ENCODE measurements at regions not wholly inside any gene's neighbourhood (a gene's known extent, or its start where the extent isn't known, plus 50 kb on each side); places are given as distances from the start of the nearest gene placed in this dataset.
"Not testable (repeated sequence)": the region's sequence is repeated elsewhere in the genome, so short reads cannot be mapped to it uniquely, and the experiment has no call there.

DNA sequence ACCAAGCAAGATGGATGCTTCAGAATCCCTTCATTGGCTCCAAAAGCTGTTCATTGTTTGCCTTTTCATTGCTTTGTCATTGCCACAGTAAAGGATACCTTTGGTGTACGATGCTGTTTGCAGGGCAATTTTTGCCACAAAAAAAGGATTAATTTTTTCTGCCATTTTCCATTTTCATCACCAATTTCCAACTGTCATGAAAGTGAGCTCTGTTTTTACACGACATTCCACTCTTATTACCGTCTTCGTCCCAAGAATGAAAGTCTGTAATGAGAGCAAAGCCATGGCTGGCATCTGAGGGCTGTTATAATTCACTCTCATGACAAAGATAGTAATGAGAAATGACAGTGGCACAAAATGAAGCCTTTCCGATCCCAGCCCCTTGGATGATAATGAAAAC lies 272.7 kb upstream of the DCN start:
- peaks cover 4% of the 10 kb centered on the region for H3K9me3 Mint-ChIP-seq
- no peaks in the 10 kb centered on the region for H3K36me3 Mint-ChIP-seq
- no peak for DNase-seq (ENCODE audit: extremely low spot score, unreplicated experiment)
- no peak overlapping the region for H3K4me3 Mint-ChIP-seq
- TF ChIP-seq, protein P1, sequence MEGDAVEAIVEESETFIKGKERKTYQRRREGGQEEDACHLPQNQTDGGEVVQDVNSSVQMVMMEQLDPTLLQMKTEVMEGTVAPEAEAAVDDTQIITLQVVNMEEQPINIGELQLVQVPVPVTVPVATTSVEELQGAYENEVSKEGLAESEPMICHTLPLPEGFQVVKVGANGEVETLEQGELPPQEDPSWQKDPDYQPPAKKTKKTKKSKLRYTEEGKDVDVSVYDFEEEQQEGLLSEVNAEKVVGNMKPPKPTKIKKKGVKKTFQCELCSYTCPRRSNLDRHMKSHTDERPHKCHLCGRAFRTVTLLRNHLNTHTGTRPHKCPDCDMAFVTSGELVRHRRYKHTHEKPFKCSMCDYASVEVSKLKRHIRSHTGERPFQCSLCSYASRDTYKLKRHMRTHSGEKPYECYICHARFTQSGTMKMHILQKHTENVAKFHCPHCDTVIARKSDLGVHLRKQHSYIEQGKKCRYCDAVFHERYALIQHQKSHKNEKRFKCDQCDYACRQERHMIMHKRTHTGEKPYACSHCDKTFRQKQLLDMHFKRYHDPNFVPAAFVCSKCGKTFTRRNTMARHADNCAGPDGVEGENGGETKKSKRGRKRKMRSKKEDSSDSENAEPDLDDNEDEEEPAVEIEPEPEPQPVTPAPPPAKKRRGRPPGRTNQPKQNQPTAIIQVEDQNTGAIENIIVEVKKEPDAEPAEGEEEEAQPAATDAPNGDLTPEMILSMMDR (conservative IDR thresholded peaks at IDR 0.05), result no peak
- H3K4me1 Mint-ChIP-seq (ENCODE audit: unreplicated experiment), result no peaks in the 10 kb centered on the region
- H3K27me3 Mint-ChIP-seq, result no peaks in the 10 kb centered on the region
- no peak overlapping the region for H3K27ac Mint-ChIP-seq

DNA sequence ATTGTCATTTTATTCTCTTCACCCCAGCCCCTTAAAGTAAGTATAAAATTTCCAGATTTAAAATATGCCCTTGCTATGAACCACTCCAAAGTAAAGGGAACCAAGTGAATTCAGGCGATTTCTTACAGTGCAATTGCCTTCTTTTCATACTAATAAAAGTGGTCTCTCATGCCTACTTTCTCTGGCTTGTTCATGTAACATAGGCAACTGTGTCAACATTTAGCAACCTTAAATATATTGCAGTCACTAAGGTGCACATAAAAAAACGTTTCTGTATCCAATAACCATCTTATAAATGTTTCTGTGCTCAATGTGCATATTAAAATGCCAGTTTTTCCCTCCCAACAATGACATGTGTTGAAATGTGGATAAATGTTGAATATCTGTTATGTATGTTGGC lies 271.6 kb upstream of the DCN start:
- DNase-seq (ENCODE audit: extremely low spot score, unreplicated experiment), result no peak
- H3K4me3 Mint-ChIP-seq, result no peak overlapping the region
- H3K27me3 Mint-ChIP-seq, result no peaks in the 10 kb centered on the region
- TF ChIP-seq, protein P1 (conservative IDR thresholded peaks at IDR 0.05), result no peak
- H3K9me3 Mint-ChIP-seq, result peaks cover 9% of the 10 kb centered on the region
- no peak overlapping the region for H3K27ac Mint-ChIP-seq
- no peaks in the 10 kb centered on the region for H3K4me1 Mint-ChIP-seq (ENCODE audit: unreplicated experiment)
- no peaks in the 10 kb centered on the region for H3K36me3 Mint-ChIP-seq

DNA sequence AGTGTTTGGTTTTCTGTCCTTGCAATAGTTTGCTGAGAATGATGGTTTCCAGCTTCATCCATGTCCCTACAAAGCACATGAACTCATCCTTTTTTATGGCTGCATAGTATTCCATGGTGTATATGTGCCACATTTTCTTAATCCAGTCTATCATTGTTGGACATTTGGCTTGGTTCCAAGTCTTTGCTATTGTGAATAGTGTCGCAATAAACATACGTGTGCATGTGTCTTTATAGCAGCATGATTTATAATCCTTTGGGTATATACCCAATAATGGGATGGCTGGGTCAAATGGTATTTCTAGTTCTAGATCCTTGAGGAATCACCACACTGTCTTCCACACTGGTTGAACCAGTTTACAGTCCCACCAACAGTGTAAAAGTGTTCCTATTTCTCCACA lies 269.8 kb upstream of the DCN start:
- not testable (repeated sequence) for H3K27ac Mint-ChIP-seq; H3K9me3 Mint-ChIP-seq; H3K36me3 Mint-ChIP-seq; H3K27me3 Mint-ChIP-seq; H3K4me3 Mint-ChIP-seq; DNase-seq (ENCODE audit: extremely low spot score, unreplicated experiment); H3K4me1 Mint-ChIP-seq (ENCODE audit: unreplicated experiment)

DNA sequence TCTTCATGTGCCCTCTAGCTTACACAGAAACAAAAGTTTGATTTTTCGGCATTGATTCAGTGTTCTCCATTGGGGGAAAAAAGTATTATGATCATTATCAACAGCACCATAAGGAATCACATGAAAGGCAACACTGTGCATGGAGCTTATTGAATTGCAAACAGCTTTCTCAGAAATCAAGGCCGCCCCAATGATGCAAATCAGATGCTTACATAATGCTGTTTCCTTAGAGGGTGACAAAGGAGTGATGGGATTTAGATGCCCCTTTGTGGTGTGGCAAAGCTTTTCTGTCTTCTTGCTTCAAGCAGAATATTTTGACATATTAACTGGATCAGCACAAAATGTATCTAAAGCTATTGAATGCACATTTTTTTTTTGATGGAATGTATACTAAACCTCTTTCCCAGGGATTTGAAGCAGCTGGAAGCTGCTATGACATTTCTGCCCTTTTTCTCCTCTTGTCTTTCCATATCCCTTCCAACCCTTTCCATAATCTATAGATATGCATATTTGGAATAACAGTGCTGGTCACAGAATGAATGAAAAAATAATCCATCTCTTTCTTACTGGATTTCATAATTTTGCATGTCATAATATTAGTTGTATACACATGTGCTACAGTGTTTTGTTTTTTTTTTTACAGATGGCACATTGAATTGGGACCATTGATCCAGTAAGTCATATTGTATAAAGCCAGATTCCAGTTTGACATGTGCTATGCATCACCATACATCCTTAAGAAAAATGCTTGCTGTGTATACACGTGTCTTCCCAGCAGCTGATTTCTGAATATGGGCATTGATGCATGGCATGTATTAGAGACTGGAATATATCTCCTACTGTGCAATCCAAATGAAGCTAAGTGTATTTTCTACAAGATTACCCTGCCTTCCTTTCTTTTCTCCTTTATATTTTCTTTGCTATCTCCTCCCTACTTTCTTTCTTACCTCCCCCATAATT lies 259.7 kb upstream of the DCN start:
- Mint-ChIP-seq H3K9me3 (no peaks in the 10 kb centered on the region), H3K36me3 (no peaks in the 10 kb centered on the region), H3K4me1 (ENCODE audit: unreplicated experiment) (peaks cover 4% of the 10 kb centered on the region), H3K27ac (no peak overlapping the region), H3K27me3 (no peaks in the 10 kb centered on the region), H3K4me3 (no peak overlapping the region)
- DNase-seq (ENCODE audit: extremely low spot score, unreplicated experiment), result no peak
- TF ChIP-seq, protein P1 (conservative IDR thresholded peaks at IDR 0.05), result no peak

DNA sequence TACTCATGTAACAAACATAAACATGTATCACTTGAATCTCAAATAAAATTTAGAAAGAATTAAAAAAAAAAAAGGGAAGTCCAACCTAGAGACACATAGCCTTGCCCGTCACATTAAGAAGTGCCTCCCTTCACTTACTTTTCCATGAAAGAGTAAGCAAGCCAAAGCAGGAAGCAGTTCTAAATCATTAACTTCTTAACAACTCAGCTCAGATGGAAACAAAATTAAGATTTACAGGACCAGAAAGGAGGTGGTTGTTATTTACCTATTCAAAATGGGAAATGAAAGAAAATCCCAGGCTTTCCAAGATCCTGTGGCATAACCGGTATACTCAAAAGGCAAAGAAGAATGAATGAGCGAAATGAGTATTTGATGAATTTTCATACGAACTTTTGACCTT lies 258.6 kb upstream of the DCN start:
- no peak for DNase-seq (ENCODE audit: extremely low spot score, unreplicated experiment)
- TF ChIP-seq, protein P1 (conservative IDR thresholded peaks at IDR 0.05), result no peak
- Mint-ChIP-seq H3K9me3 (no peaks in the 10 kb centered on the region), H3K27ac (no peak overlapping the region), H3K4me3 (no peak overlapping the region), H3K27me3 (no peaks in the 10 kb centered on the region), H3K4me1 (ENCODE audit: unreplicated experiment) (peaks cover 4% of the 10 kb centered on the region), H3K36me3 (no peaks in the 10 kb centered on the region)

DNA sequence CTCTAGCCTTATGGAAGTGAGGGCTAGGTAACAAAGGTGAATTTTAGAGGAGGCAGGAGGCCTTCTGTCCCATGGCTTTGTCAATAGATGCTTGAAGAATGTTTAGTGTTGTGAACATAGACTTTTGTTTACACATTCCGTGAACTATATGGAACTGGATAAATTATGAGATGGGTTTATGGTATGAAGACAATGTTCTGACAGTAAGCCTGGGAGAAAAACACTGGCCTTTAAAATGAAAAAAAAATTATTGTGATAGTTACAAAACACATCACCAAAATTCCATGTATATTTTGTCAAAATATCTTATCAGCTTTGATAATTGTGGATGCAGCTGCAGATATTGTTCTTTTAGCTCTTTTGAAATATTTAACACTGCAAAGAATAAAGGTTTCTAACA lies 251.5 kb upstream of the DCN start:
- H3K4me1 Mint-ChIP-seq (ENCODE audit: unreplicated experiment), result peaks cover 25% of the 10 kb centered on the region
- TF ChIP-seq, protein P1 (conservative IDR thresholded peaks at IDR 0.05), result no peak
- no peaks in the 10 kb centered on the region for H3K27me3 Mint-ChIP-seq

More for the DNA sequence above, 251.5 kb upstream of the DCN start:
- H3K27ac Mint-ChIP-seq, result no peak overlapping the region
- no peak overlapping the region for H3K4me3 Mint-ChIP-seq
- H3K9me3 Mint-ChIP-seq, result peaks cover 6% of the 10 kb centered on the region
- peaks cover 8% of the 10 kb centered on the region for H3K36me3 Mint-ChIP-seq
- DNase-seq (ENCODE audit: extremely low spot score, unreplicated experiment), result no peak
